Forelimb muscle (tissue), 1 donor: ENCODE measurements at regions not wholly inside any gene's neighbourhood (a gene's known extent, or its start where the extent isn't known, plus 50 kb on each side); places are given as distances from the start of the nearest gene placed in this dataset.

Experiments used
- DNase-seq: peaks from one replicate; pipeline ENCODE4 v3.0.0-alpha.2; 2013; ENCODE audit warnings: low read depth

DNA sequence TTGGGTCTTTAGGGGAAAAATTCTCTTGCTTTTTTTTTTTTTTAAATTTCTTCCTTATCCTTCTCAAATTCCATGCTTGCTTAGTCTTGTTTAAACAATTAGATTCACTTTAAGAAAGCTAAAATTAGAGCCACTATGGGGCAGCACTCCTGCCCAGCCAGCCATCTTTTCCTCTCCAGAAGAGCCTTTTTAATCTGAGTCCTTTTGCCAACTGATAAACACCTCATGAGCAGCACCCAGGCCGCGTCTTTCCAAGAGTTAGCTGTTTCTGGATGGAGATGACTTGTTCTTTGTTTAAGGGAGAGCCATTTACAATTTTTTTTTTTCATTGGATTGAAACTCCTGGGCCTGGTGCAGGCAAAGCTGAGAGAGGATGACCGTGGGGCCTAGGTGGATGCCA is 53.3 kb upstream of the TSPAN2 start:
- no peak for DNase-seq

DNA sequence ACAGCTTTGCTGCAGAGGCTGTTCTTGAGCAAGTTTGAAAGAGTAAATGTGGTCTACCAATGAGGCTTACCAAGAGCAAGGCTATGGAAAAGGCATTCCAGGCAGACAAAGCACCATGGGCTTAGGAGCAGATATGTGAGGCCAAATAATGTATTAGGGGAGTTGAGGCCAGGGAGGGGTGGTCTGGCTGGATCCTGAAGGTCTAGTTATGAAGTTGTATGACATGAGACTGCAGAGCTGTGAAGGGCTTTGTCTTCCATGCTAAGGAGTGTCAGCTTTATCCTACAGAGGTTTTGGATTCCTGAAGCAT is 51.8 kb upstream of the TSPAN2 start:
- DNase-seq = no peak

DNA sequence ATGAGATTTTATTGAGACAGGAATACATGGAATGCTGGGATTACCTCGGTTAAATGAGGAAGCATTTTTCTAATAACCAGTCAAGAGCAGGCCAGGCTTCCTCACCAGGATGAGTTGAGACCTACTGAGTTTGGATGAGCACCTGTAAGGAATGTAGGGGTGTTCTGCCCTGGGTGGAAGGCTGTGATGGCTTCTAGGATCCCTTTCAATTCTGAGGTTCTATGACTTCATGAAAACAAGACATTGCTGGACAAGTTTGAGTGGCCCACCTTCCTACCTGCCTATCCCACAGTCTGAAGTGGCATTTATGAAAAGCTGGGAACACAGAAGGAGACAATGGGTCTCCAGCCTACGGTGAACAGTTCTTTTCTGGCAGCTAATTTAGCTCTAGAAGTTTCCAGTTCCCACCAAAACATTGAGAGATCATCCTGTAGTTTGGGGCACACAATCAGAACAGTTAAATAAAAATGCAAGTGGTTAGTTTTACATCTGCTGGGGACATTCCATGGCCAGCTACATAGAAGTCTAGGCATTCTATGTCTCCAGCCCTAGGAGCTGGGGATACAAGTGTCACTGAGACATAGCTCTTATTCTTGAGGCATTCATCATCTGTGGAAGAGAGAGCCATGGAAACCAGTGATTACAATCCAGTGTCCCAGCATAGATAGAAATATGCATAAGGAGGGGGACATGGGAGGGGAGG is 51.3 kb upstream of the TSPAN2 start:
- no peak for DNase-seq

DNA sequence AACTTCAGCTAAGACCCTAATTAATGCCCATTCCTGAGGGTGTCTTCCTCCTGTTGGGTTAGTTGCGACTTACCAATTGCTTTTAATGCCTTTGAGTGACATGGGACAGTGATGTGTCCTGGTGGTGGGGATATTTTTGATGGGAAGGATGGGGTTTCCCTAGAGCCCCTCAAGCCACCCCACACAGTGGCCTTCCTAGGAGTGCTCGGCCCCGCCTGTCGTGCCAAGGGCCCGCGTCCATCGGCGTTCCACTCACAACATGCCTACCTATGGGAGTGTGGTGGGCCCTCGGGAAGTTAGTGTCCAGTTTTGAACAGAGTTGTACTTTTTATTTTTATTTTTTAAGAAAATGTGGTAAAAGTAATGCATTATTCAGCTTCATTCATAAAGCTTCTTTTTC is 50.1 kb upstream of the TSPAN2 start:
- no peak for DNase-seq
